HS-5 (cell line): ENCODE measurements at regions not wholly inside any gene's neighbourhood (a gene's known extent, or its start where the extent isn't known, plus 50 kb on each side); places are given as distances from the start of the nearest gene placed in this dataset.

Experiments used
- DNase-seq: peaks from one replicate; pipeline ENCODE4 v3.0.0-alpha.2; 2012; ENCODE audit warnings: low read depth

GRCh38 chr1:193516755-193517388 lies 330.5 kb upstream of the B3GALT2 start:
- DNase-seq, result no peak

GRCh38 chr1:193514397-193514796 lies 328.0 kb upstream of the B3GALT2 start:
- no peak for DNase-seq

- DNase-seq, result no peak
Observed at GRCh38 chr1:193513032-193513431, 326.6 kb upstream of the B3GALT2 start.

GRCh38 chr1:193504920-193505319 lies 318.5 kb upstream of the B3GALT2 start:
- no peak for DNase-seq

- DNase-seq, result no peak
Observed at GRCh38 chr1:193498088-193498655, 311.8 kb upstream of the B3GALT2 start.

- DNase-seq, result no peak
Observed at GRCh38 chr1:193494368-193494767, 308.0 kb upstream of the B3GALT2 start.

GRCh38 chr1:193489191-193489590 lies 302.8 kb upstream of the B3GALT2 start:
- no peak for DNase-seq

GRCh38 chr1:193487722-193488121 lies 301.3 kb upstream of the B3GALT2 start:
- DNase-seq, result no peak

- DNase-seq, result no peak
Observed at GRCh38 chr1:193486671-193487229, 300.3 kb upstream of the B3GALT2 start.

GRCh38 chr1:193480755-193481154 lies 294.3 kb upstream of the B3GALT2 start:
- no peak for DNase-seq

GRCh38 chr1:193479187-193479586 lies 292.8 kb upstream of the B3GALT2 start:
- no peak for DNase-seq

GRCh38 chr1:193476748-193477147 lies 290.3 kb upstream of the B3GALT2 start:
- no peak for DNase-seq

GRCh38 chr1:193473932-193474331 lies 287.5 kb upstream of the B3GALT2 start:
- no peak for DNase-seq

- no peak for DNase-seq
Observed at GRCh38 chr1:193472838-193473398, 286.5 kb upstream of the B3GALT2 start.

GRCh38 chr1:193472430-193472829 lies 286.0 kb upstream of the B3GALT2 start:
- no peak for DNase-seq

GRCh38 chr1:193471981-193472380 lies 285.6 kb upstream of the B3GALT2 start:
- DNase-seq, result no peak

GRCh38 chr1:193463326-193463932 lies 277.0 kb upstream of the B3GALT2 start:
- no peak for DNase-seq

- DNase-seq, result no peak
Observed at GRCh38 chr1:193462629-193463320, 276.4 kb upstream of the B3GALT2 start.

GRCh38 chr1:193458628-193459027 lies 272.2 kb upstream of the B3GALT2 start:
- no peak for DNase-seq

- no peak for DNase-seq
Observed at GRCh38 chr1:193457676-193458075, 271.3 kb upstream of the B3GALT2 start.

- DNase-seq, result no peak
Observed at GRCh38 chr1:193456811-193457280, 270.4 kb upstream of the B3GALT2 start.

- DNase-seq, result no peak
Observed at GRCh38 chr1:193451606-193452005, 265.2 kb upstream of the B3GALT2 start.
